ENCODE measurements at regions not wholly inside any gene's neighbourhood (a gene's known extent, or its start where the extent isn't known, plus 50 kb on each side); places are given as distances from the start of the nearest gene placed in this dataset.

- Histone ChIP-seq H3F3A (ENCODE audit: low read depth) (no peaks in the 10 kb centered on the region), H3K4me3 (ENCODE audit: low read length, poor library complexity, severe bottlenecking) (no peak overlapping the region), H3K79me2 (ENCODE audit: insufficient read depth, low read length) (no peaks in the 10 kb centered on the region), H3K4me1 (ENCODE audit: insufficient read depth, low read length, poor library complexity, severe bottlenecking) (no peaks in the 10 kb centered on the region), H3K9me3 (ENCODE audit: insufficient read depth, low read depth, low read length) (no peaks in the 10 kb centered on the region), H3K27me3 (ENCODE audit: insufficient read depth, low read length, poor library complexity, severe bottlenecking) (no peaks in the 10 kb centered on the region), H3K9ac (ENCODE audit: low read depth, low read length, poor library complexity, severe bottlenecking) (no peak overlapping the region), H3K36me3 (ENCODE audit: insufficient read depth, low read length) (no peaks in the 10 kb centered on the region), H3K9me2 (replicated peaks; ENCODE audit: low read depth, low read length) (no peaks in the 10 kb centered on the region), H3K4me2 (ENCODE audit: low read depth, low read length, poor library complexity, severe bottlenecking) (no peak overlapping the region), H2AFZ (ENCODE audit: low read length) (no peak overlapping the region), H4K20me1 (ENCODE audit: insufficient read depth, low read length, poor library complexity, severe bottlenecking) (no peaks in the 10 kb centered on the region)
- TF ChIP-seq CTCF (conservative IDR thresholded peaks at IDR 0.05; ENCODE audit: low read length) (no peak), EZH2phosphoT487 (IDR thresholded peaks at IDR 0.05; ENCODE audit: borderline replicate concordance) (no peak)
These were observed 121.8 kb upstream of the PAX6 start for GRCh38 chr11:31932879-31933278.

GRCh38 chr11:31927982-31928381 is 116.9 kb upstream of the PAX6 start:
- H3K79me2 ChIP-seq (ENCODE audit: insufficient read depth, low read length): no peaks in the 10 kb centered on the region
- no peaks in the 10 kb centered on the region for H4K20me1 ChIP-seq (ENCODE audit: insufficient read depth, low read length, poor library complexity, severe bottlenecking)
- TF ChIP-seq EZH2phosphoT487 (IDR thresholded peaks at IDR 0.05; ENCODE audit: borderline replicate concordance) (no peak), CTCF (conservative IDR thresholded peaks at IDR 0.05; ENCODE audit: low read length) (no peak)
- no peak overlapping the region for H2AFZ ChIP-seq (ENCODE audit: low read length)
- H3K36me3 ChIP-seq (ENCODE audit: insufficient read depth, low read length): no peaks in the 10 kb centered on the region
- no peak overlapping the region for H3K9ac ChIP-seq (ENCODE audit: low read depth, low read length, poor library complexity, severe bottlenecking)
- no peaks in the 10 kb centered on the region for H3K9me2 ChIP-seq (replicated peaks; ENCODE audit: low read depth, low read length)
- no peaks in the 10 kb centered on the region for H3K27me3 ChIP-seq (ENCODE audit: insufficient read depth, low read length, poor library complexity, severe bottlenecking)
- H3K4me2 ChIP-seq (ENCODE audit: low read depth, low read length, poor library complexity, severe bottlenecking): no peak overlapping the region
- H3K9me3 ChIP-seq (ENCODE audit: insufficient read depth, low read depth, low read length): no peaks in the 10 kb centered on the region
- H3K4me3 ChIP-seq (ENCODE audit: low read length, poor library complexity, severe bottlenecking): no peak overlapping the region
- H3K4me1 ChIP-seq (ENCODE audit: insufficient read depth, low read length, poor library complexity, severe bottlenecking): no peaks in the 10 kb centered on the region
- no peaks in the 10 kb centered on the region for H3F3A ChIP-seq (ENCODE audit: low read depth)

- no peaks in the 10 kb centered on the region for H3K36me3 ChIP-seq (ENCODE audit: insufficient read depth, low read length)
- H3K4me3 ChIP-seq (ENCODE audit: low read length, poor library complexity, severe bottlenecking): no peak overlapping the region
- no peak overlapping the region for H2AFZ ChIP-seq (ENCODE audit: low read length)
- no peaks in the 10 kb centered on the region for H3K27me3 ChIP-seq (ENCODE audit: insufficient read depth, low read length, poor library complexity, severe bottlenecking)
- H4K20me1 ChIP-seq (ENCODE audit: insufficient read depth, low read length, poor library complexity, severe bottlenecking): no peaks in the 10 kb centered on the region
- TF ChIP-seq EZH2phosphoT487 (IDR thresholded peaks at IDR 0.05; ENCODE audit: borderline replicate concordance) (no peak), CTCF (conservative IDR thresholded peaks at IDR 0.05; ENCODE audit: low read length) (no peak)
- H3K9me3 ChIP-seq (ENCODE audit: insufficient read depth, low read depth, low read length): no peaks in the 10 kb centered on the region
- H3K9ac ChIP-seq (ENCODE audit: low read depth, low read length, poor library complexity, severe bottlenecking): no peak overlapping the region
- H3K79me2 ChIP-seq (ENCODE audit: insufficient read depth, low read length): no peaks in the 10 kb centered on the region
- no peaks in the 10 kb centered on the region for H3F3A ChIP-seq (ENCODE audit: low read depth)
- no peak overlapping the region for H3K4me2 ChIP-seq (ENCODE audit: low read depth, low read length, poor library complexity, severe bottlenecking)
- H3K4me1 ChIP-seq (ENCODE audit: insufficient read depth, low read length, poor library complexity, severe bottlenecking): no peaks in the 10 kb centered on the region
- H3K9me2 ChIP-seq (replicated peaks; ENCODE audit: low read depth, low read length): no peaks in the 10 kb centered on the region
These were observed 115.8 kb upstream of the PAX6 start for GRCh38 chr11:31926816-31927528.

Measured in Loucy (cell line).